ENCODE measurements at regions not wholly inside any gene's neighbourhood (a gene's known extent, or its start where the extent isn't known, plus 50 kb on each side); places are given as distances from the start of the nearest gene placed in this dataset.

DNA sequence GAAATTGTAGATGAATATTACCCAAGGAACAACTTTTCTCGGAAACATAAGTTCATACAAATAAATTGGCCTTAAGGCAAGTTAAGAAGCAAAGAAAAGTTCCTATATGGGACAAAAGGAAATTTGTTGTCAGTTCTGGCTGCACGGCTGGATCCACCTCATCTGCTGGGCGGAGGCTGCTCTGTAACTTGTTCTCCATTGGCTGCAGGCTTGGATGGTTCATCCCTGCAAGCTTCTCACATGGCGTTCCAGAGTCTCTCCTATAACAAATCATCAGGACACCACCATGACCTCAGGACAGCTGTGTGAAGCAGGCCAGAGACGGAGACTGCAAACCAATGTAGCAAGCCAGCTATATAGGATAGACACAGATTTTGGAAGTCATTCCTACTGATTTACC, 81.4 kb upstream of the DAB2 start:
- Mint-ChIP-seq H3K4me1 (ENCODE audit: low read depth) (peaks cover 45% of the 10 kb centered on the region), H3K27ac (ENCODE audit: unreplicated experiment) (no peak overlapping the region), H3K9me3 (ENCODE audit: low read depth) (no peaks in the 10 kb centered on the region), H3K36me3 (ENCODE audit: low read depth) (no peaks in the 10 kb centered on the region), H3K27me3 (ENCODE audit: low read depth) (no peaks in the 10 kb centered on the region), H3K4me3 (ENCODE audit: unreplicated experiment) (no peak overlapping the region)
- DNase-seq (ENCODE audit: low spot score), result no peak
- TF ChIP-seq, protein P1, sequence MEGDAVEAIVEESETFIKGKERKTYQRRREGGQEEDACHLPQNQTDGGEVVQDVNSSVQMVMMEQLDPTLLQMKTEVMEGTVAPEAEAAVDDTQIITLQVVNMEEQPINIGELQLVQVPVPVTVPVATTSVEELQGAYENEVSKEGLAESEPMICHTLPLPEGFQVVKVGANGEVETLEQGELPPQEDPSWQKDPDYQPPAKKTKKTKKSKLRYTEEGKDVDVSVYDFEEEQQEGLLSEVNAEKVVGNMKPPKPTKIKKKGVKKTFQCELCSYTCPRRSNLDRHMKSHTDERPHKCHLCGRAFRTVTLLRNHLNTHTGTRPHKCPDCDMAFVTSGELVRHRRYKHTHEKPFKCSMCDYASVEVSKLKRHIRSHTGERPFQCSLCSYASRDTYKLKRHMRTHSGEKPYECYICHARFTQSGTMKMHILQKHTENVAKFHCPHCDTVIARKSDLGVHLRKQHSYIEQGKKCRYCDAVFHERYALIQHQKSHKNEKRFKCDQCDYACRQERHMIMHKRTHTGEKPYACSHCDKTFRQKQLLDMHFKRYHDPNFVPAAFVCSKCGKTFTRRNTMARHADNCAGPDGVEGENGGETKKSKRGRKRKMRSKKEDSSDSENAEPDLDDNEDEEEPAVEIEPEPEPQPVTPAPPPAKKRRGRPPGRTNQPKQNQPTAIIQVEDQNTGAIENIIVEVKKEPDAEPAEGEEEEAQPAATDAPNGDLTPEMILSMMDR (IDR thresholded peaks at IDR 0.05), result no peak

DNA sequence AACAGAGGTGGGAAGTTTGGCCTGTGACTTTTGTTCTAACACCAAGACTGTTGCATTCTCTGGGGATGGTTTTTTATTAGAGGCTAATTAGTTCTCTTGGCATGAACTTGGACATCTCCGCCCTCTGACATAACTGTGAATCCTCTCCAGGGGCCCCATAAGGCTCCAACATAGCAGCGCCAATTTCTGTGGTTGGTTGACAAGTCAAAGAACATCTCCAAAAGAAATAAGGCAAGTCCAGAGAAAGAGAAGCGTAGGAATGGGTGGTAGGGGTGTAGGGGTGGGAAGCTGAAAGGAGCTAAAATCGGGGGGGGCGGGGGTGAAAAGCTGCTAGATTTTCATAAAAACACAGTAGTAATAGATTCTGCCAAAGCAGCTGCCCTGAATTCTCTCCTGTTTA, 81.0 kb upstream of the DAB2 start:
- DNase-seq (ENCODE audit: low spot score), result no peak
- peaks cover 49% of the 10 kb centered on the region for H3K4me1 Mint-ChIP-seq (ENCODE audit: low read depth)

DNA sequence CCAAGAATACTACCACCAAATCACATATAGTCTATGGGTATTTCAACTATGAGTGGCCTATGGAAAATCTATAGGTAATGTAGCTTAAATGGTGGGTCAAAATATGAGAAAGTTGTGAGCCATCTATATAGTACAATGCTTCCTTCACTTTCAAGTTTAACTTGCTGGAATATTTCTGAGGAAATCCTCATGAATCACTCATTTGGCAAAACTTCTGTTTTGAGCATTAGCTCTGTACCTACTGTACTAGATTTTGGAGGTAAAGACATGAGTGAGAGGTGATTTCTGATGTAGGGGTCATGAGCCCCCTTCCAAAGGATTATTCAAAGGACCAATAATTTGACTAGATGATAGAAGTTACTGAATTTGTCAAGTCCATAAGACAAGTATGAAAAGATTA, 80.6 kb upstream of the DAB2 start:
- TF ChIP-seq, protein P1 (IDR thresholded peaks at IDR 0.05), result no peak
- no peak for DNase-seq (ENCODE audit: low spot score)
- no peak overlapping the region for H3K4me3 Mint-ChIP-seq (ENCODE audit: unreplicated experiment)
- no peak overlapping the region for H3K27ac Mint-ChIP-seq (ENCODE audit: unreplicated experiment)
- H3K27me3 Mint-ChIP-seq (ENCODE audit: low read depth), result no peaks in the 10 kb centered on the region
- no peaks in the 10 kb centered on the region for H3K36me3 Mint-ChIP-seq (ENCODE audit: low read depth)
- H3K9me3 Mint-ChIP-seq (ENCODE audit: low read depth), result no peaks in the 10 kb centered on the region
- H3K4me1 Mint-ChIP-seq (ENCODE audit: low read depth), result peaks cover 49% of the 10 kb centered on the region

More for the DNA sequence above, 81.0 kb upstream of the DAB2 start:
- TF ChIP-seq, protein P1 (IDR thresholded peaks at IDR 0.05), result no peak
- H3K27me3 Mint-ChIP-seq (ENCODE audit: low read depth), result no peaks in the 10 kb centered on the region
- H3K9me3 Mint-ChIP-seq (ENCODE audit: low read depth), result no peaks in the 10 kb centered on the region
- no peak overlapping the region for H3K27ac Mint-ChIP-seq (ENCODE audit: unreplicated experiment)
- H3K4me3 Mint-ChIP-seq (ENCODE audit: unreplicated experiment), result no peak overlapping the region
- no peaks in the 10 kb centered on the region for H3K36me3 Mint-ChIP-seq (ENCODE audit: low read depth)

DNA sequence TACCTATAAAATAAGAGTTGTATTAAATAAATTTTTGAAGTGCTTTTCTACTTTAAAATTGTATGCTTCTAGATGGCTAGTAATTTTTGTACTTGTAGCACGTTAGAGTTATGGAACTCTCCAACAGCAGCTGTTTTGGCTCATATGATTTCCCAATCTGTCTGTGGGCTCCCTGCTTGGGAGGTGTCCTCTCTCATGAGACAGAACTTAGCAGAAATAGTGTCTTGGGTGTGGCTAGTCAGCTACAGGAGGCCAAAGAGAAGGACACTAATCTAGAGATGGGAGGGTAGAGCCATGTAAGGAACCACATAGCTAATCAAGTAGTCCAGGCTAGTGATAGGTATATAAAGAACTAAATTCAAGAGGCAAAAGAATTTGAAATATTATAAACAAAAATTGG, 78.4 kb upstream of the DAB2 start:
- no peaks in the 10 kb centered on the region for H3K36me3 Mint-ChIP-seq (ENCODE audit: low read depth)
- no peak for DNase-seq (ENCODE audit: low spot score)
- H3K27me3 Mint-ChIP-seq (ENCODE audit: low read depth), result no peaks in the 10 kb centered on the region
- no peak overlapping the region for H3K4me3 Mint-ChIP-seq (ENCODE audit: unreplicated experiment)
- H3K9me3 Mint-ChIP-seq (ENCODE audit: low read depth), result peaks cover 3% of the 10 kb centered on the region
- peaks cover 66% of the 10 kb centered on the region for H3K4me1 Mint-ChIP-seq (ENCODE audit: low read depth)
- TF ChIP-seq, protein P1 (IDR thresholded peaks at IDR 0.05), result no peak
- H3K27ac Mint-ChIP-seq (ENCODE audit: unreplicated experiment), result peak overlapping the region; percentile 96

DNA sequence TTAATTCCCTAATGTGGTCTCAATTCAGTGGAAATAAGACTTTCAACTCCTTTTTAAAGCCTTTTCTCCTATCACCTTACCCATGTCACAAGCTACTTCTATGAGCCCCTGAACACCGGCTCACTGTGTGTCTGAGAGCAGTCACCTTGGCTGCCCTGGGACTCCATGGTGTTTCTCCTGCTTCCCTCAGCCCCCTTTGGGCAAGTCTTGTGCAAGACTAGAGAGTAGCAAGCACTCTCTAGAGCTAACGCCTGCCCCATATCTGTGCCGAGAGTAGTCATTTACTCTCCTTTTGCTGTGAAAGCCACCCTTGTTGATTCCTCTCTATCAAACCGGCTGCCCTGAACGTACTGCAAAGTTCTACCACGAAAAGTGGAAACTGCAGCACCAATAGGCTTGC, 77.9 kb upstream of the DAB2 start:
- Mint-ChIP-seq H3K4me1 (ENCODE audit: low read depth) (peaks cover 70% of the 10 kb centered on the region), H3K27me3 (ENCODE audit: low read depth) (no peaks in the 10 kb centered on the region), H3K36me3 (ENCODE audit: low read depth) (no peaks in the 10 kb centered on the region), H3K9me3 (ENCODE audit: low read depth) (peaks cover 3% of the 10 kb centered on the region), H3K4me3 (ENCODE audit: unreplicated experiment) (no peak overlapping the region), H3K27ac (ENCODE audit: unreplicated experiment) (peak overlapping the region; percentile 96)
- DNase-seq (ENCODE audit: low spot score), result no peak
- TF ChIP-seq, protein P1 (IDR thresholded peaks at IDR 0.05), result no peak
